HG02943 (cell line): ENCODE measurements at regions not wholly inside any gene's neighbourhood (a gene's known extent, or its start where the extent isn't known, plus 50 kb on each side); places are given as distances from the start of the nearest gene placed in this dataset.

Experiments
- ATAC-seq: cut with Tn5 transposase; IDR thresholded peaks from one replicate; pipeline ENCODE4 v1.9.1; 2021; ENCODE audit warnings: mild to moderate bottlenecking, low read depth, moderate library complexity; ENCODE audit not compliant: unreplicated experiment

DNA sequence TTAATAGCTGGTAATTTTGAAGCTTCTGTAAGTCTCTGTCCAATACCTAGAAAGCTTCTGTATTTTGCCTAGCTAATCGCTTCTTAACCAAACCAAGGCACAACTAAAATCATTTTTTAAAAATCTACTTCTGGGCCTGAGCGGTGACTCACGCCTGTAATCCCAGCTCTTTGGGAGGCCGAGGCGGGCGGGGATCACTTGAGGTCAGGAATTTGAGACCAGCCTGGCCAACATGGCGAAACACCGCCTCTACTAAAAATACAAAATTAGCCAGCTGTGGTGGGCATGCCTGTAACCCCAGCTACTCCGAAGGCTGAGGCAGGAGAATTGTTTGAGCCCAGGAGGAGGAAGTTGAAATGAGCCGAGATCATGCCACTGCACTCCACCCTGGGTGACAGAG lies 148.6 kb upstream of the FIGN start:
- ATAC-seq: no peak

DNA sequence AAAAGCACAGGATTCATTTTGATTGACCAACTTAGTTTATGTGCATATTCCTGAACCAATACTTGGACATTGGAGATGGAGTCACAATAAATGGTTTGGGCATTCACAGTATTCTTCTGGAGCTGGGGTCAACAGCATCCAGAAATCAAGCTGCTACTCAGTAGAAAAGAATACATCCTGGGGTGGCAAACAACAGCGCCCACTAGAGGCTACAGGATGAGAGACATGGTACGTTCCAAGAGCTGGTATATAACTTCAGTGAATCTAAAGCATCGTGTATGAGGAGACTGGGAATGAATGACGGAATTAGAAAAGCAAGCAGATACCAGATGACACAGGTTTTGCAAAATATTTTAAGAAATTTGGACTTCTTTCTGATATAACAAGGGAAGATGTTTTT lies 142.9 kb upstream of the FIGN start:
- ATAC-seq: no peak

DNA sequence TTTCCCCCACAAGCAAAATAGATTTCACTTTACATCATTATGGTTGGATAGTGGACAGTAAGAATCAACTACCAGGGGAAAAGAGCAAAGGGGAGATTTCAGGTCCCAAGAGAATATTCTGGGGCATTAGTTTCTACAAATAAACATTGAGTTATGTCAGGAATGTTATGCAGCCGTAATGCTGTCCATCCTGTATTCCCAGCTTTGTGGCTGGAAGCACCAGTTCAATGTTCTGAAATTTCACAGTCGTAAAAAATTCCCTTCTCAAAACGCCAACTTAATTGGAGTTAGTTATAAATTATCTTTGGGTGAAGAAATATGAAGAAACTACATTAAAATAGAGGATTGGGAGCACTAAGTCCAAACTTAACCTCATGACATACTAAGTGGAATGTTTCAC lies 141.5 kb upstream of the FIGN start:
- ATAC-seq: no peak

DNA sequence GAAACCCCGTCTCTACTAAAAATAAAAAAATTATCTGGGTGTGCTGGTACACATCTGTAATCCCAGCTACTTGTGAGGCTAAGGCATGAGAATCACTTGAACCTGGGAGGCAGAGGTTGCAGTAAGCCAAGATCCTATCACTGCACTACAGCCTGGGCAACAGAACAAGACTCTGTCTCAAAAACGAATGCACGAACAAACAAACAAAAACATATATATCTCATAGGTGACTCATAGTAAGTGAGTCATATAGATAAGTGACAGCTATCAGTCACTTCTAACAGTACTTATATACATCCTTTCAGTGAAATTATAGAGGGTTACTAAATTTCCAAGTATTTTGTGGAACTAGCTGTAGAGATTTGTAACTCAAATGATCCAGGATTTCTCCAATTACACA lies 127.3 kb upstream of the FIGN start:
- no peak for ATAC-seq

- no peak for ATAC-seq
These were observed 124.1 kb upstream of the FIGN start for GRCh38 chr2:163859951-163860350.

- ATAC-seq: no peak
These were observed 121.1 kb upstream of the FIGN start for GRCh38 chr2:163856941-163857340.

- ATAC-seq: no peak
These were observed 116.8 kb upstream of the FIGN start for GRCh38 chr2:163852616-163853015.

- ATAC-seq: no peak
These were observed 114.1 kb upstream of the FIGN start for GRCh38 chr2:163849756-163850435.

DNA sequence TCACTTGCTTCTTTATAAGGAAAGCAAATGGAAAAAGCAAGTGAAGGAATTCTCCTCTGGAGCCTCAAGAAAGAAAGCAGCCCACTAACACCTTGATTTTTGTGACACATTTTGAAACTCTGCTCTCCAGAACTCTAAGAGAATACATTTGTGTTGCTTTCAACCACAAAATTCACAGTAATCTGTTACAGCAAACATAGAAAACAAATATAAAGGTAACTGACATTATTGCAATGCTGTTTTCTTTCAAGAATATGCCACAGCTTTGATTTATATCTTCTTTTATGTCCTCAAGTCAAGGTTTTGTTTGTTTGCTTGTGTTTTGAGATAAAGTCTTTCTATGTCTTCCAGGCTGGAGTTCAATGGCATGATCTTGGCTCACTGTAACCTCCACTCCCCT lies 103.1 kb upstream of the FIGN start:
- no peak for ATAC-seq

GRCh38 chr2:163836167-163836566 lies 100.4 kb upstream of the FIGN start:
- no peak for ATAC-seq

DNA sequence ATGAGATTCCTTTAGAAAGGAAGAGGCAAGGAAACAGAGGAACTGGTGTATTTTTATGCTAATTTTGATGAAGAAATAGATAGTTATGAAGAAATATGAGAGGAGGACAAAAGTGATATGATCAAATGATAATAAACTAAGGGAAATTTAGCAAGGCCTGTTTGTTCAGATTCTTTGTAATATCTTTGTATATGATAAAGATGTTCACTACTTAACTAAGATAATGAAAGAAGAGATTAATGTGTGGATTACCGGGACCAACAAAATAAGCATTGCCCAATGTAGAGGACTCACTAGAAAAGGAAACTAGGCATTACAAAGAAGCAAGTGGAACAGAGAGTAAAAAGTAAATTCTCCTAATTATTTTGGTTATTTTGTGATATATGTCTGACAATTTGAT lies 99.0 kb upstream of the FIGN start:
- no peak for ATAC-seq

- no peak for ATAC-seq
These were observed 98.4 kb upstream of the FIGN start for GRCh38 chr2:163834221-163834620.

- ATAC-seq: no peak
These were observed 93.0 kb upstream of the FIGN start for GRCh38 chr2:163828771-163829170.

DNA sequence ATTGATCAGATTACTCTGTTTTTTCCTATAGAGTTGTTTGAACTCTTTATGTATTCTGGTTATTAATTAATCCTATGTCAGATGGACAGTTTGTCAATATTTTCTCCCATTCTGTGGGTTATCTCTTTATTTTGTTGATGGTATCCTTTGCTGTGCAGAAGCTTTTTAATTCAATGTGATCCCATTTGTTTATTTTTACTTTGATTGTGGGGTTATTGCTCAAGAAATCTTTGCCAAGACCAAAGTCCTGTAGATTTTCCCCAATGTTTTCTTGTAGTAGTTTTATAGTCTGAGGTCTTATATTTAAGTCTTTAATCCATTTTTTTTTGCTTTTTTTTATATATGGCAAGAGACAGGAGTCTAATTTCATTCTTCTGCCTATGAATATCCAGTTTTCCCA lies 86.2 kb upstream of the FIGN start:
- ATAC-seq: no peak

DNA sequence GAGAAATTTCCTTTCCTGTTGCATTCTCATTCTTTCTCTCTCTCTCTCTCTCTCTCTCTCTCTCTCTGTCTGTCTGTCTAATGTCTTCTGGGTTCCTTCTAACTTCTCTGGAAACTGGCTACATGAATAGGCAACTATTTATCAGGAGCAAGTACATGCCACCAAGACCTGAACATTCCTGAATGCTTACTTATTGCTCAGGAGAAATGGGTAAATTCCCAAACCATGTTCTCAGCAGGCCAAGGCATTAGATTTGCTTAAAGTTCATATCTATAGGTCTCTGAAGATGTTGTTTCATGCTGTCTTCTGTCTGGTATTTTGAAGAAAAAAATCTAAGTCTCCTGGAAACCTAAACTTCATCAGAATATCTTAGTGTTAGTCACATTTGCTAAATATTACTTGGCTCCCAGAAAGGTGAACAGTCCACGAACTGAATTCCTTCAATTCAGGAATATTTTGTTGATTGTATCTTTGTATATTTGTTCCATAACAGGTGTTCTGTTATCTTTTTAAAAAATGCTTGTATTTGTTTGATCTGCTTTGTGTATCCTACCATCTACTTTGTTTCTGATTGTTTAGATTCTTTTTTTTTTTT lies 77.2 kb upstream of the FIGN start:
- ATAC-seq: no peak

GRCh38 chr2:163808406-163808805 lies 72.6 kb upstream of the FIGN start:
- ATAC-seq: no peak

DNA sequence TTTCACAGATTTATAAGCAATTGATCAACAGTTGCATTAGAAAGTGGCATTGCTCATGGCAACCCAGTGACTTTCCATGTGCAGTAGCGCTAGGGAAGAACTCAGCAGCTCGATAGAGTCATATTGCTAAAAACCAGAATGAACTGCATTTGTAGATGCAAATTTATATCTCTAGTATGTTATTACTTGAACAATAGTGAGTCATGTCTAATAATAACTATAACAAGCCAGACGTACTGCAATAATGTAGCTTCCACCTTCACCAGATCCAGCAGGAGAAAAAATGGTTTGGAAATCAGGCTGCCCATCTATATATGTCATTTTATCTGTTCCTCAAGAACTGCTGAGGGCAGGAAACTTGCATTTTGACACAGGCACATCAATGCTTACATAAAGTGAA lies 66.5 kb upstream of the FIGN start:
- ATAC-seq: no peak

DNA sequence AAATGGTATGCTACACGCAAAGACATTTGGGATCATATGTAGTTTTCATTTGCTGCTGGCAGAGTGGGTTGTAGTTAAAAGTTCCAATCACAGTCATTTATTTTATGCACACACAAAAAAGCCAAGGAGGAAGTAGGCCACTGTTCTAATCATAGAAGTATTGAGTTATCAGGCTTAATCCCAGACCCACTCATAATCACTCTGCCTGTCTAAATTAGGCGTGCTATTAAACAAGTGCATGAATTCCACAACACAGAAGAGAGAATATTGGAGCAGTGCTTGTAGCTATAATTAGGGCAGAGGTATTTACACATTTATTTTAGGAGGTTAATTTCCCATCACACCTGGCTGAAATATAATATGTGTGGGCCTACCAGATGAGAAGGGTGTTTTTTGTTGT lies 65.7 kb upstream of the FIGN start:
- ATAC-seq: no peak

GRCh38 chr2:163800951-163801381 lies 65.2 kb upstream of the FIGN start:
- ATAC-seq: no peak

GRCh38 chr2:163799807-163800206 lies 64.0 kb upstream of the FIGN start:
- ATAC-seq: no peak

- ATAC-seq: no peak
These were observed 58.8 kb upstream of the FIGN start for GRCh38 chr2:163794635-163795034.
